Mucosa of descending colon (tissue), 3 donors: ENCODE measurements at regions not wholly inside any gene's neighbourhood (a gene's known extent, or its start where the extent isn't known, plus 50 kb on each side); places are given as distances from the start of the nearest gene placed in this dataset.

Source experiments
- ATAC-seq: fragments of 200-7000 bp; cut with Tn5 transposase; one replicate; pipeline ENCODE4 v1.9.1; 2020; ENCODE audit warnings: mild to moderate bottlenecking, moderate library complexity
- DNase-seq, 3 donors: peaks; one replicate each; pipeline ENCODE4 v3.0.0-alpha.2; 2020
- H3K36me3 ChIP-seq: fragments of 200-600 bp; one replicate; pipeline ENCODE4 v1.8.0; 2021; ENCODE audit warnings: low read depth, mild to moderate bottlenecking
- H3K4me1 ChIP-seq: fragments of 200-600 bp; one replicate; pipeline ENCODE4 v1.8.0; 2021; ENCODE audit warnings: low read depth, mild to moderate bottlenecking
- H3K4me3 ChIP-seq: fragments of 200-600 bp; one replicate; pipeline ENCODE4 v1.8.0; 2021; ENCODE audit warnings: mild to moderate bottlenecking
- H3K9me3 ChIP-seq: fragments of 200-600 bp; one replicate; pipeline ENCODE4 v1.8.0; 2021; ENCODE audit warnings: mild to moderate bottlenecking
- CTCF ChIP-seq: fragments of 200-600 bp; IDR thresholded peaks from one replicate; pipeline ENCODE4 v1.8.0; 2022; ENCODE audit warnings: antibody characterized with exemption, mild to moderate bottlenecking
- intact Hi-C, 2 donors: fragments of 100-400 bp; cut with DNase I in 1 of 2; cut with micrococcal nuclease in 1 of 2; formaldehyde crosslinking; loops; one replicate each; pipeline versions ENCODE4 v1.11.0 to v1.11.1; 2022; cut with DNase I, micrococcal nuclease
- donor health status: DM: no; HTN: no; CAD: no; lungs with moderate emphysema.
- donor health status: DM: no; HTN: no; CAD: no.
- donor health status: DM: no; HTN: yes; CAD: no.

GRCh38 chr9:108547411-108548135 lies 308.2 kb downstream of the ACTL7B start:
- DNase-seq (no peak), ATAC-seq (no peak)
- Histone ChIP-seq H3K4me1 (no peaks in the 10 kb centered on the region), H3K4me3 (no peak overlapping the region), H3K36me3 (no peaks in the 10 kb centered on the region), H3K9me3 (no peaks in the 10 kb centered on the region)
- no peak for TF ChIP-seq CTCF
- intact Hi-C loops = no loop called here

GRCh38 chr9:108546215-108546614 lies 309.6 kb downstream of the ACTL7B start:
- TF ChIP-seq CTCF = no peak
- Histone ChIP-seq H3K4me1 (no peaks in the 10 kb centered on the region), H3K4me3 (no peak overlapping the region), H3K36me3 (no peaks in the 10 kb centered on the region), H3K9me3 (no peaks in the 10 kb centered on the region)
- ATAC-seq = no peak
- intact Hi-C loops = no loop called here
- no peak for DNase-seq

- DNase-seq (no peak), ATAC-seq (no peak)
- Histone ChIP-seq H3K36me3 (no peaks in the 10 kb centered on the region), H3K9me3 (no peaks in the 10 kb centered on the region), H3K4me1 (no peaks in the 10 kb centered on the region), H3K4me3 (no peak overlapping the region)
- TF ChIP-seq CTCF = no peak
- intact Hi-C loops = no loop called here
These were observed 310.4 kb downstream of the ACTL7B start for GRCh38 chr9:108545436-108545835.

- Histone ChIP-seq H3K36me3 (no peaks in the 10 kb centered on the region), H3K9me3 (no peaks in the 10 kb centered on the region), H3K4me1 (no peaks in the 10 kb centered on the region), H3K4me3 (no peak overlapping the region)
- DNase-seq (no peak), ATAC-seq (no peak)
- intact Hi-C loops = no loop called here
- no peak for TF ChIP-seq CTCF
These were observed 310.9 kb downstream of the ACTL7B start for GRCh38 chr9:108544866-108545265.

GRCh38 chr9:108543251-108543778 lies 312.5 kb downstream of the ACTL7B start:
- no peak overlapping the region for H3K4me3 ChIP-seq
- H3K36me3 ChIP-seq = no peaks in the 10 kb centered on the region
- DNase-seq = no peak
- peak; percentile 82 for ATAC-seq
- TF ChIP-seq CTCF = no peak
- no peaks in the 10 kb centered on the region for H3K4me1 ChIP-seq
- intact Hi-C loops = no loop called here
- H3K9me3 ChIP-seq = no peaks in the 10 kb centered on the region

GRCh38 chr9:108537756-108538155 lies 318.0 kb downstream of the ACTL7B start:
- intact Hi-C loops = no loop called here
- TF ChIP-seq CTCF = no peak
- H3K9me3 ChIP-seq = no peaks in the 10 kb centered on the region
- H3K4me1 ChIP-seq = no peaks in the 10 kb centered on the region
- no peaks in the 10 kb centered on the region for H3K36me3 ChIP-seq
- DNase-seq = no peak
- ATAC-seq = no peak
- no peak overlapping the region for H3K4me3 ChIP-seq
